ENCODE measurements at regions not wholly inside any gene's neighbourhood (a gene's known extent, or its start where the extent isn't known, plus 50 kb on each side); places are given as distances from the start of the nearest gene placed in this dataset.

DNA sequence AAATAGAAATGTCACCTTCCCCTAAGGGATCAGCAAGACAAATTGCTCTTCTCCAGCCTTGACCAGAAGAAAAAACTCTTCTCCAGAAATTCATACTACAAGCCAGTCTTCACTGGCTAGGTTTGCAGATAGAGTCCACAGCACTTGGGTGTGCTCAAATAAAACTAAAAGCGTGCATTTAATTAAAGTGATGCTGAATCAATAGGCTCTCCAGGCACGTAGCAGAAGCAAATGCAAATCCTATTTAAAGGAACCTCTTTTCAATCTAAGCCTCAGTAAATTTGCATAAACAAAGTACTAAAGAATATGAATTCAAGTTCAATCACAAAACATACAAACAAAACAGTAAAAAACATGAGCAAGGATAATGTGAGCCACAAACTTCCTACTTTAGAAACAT, 744.4 kb upstream of the FANCL start:
- TF ChIP-seq, protein P1, sequence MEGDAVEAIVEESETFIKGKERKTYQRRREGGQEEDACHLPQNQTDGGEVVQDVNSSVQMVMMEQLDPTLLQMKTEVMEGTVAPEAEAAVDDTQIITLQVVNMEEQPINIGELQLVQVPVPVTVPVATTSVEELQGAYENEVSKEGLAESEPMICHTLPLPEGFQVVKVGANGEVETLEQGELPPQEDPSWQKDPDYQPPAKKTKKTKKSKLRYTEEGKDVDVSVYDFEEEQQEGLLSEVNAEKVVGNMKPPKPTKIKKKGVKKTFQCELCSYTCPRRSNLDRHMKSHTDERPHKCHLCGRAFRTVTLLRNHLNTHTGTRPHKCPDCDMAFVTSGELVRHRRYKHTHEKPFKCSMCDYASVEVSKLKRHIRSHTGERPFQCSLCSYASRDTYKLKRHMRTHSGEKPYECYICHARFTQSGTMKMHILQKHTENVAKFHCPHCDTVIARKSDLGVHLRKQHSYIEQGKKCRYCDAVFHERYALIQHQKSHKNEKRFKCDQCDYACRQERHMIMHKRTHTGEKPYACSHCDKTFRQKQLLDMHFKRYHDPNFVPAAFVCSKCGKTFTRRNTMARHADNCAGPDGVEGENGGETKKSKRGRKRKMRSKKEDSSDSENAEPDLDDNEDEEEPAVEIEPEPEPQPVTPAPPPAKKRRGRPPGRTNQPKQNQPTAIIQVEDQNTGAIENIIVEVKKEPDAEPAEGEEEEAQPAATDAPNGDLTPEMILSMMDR (conservative IDR thresholded peaks at IDR 0.05) = no peak
- no peak for TF ChIP-seq EZH2 (IDR thresholded peaks at IDR 0.05; ENCODE audit: low read depth)

All from PC-9 (cell line).